ENCODE measurements at regions not wholly inside any gene's neighbourhood (a gene's known extent, or its start where the extent isn't known, plus 50 kb on each side); places are given as distances from the start of the nearest gene placed in this dataset.

GRCh38 chrX:23103546-23103945, 103.8 kb downstream of the DDX53 start:
- no peaks in the 10 kb centered on the region for H3K27me3 ChIP-seq (replicated peaks; ENCODE audit: control insufficient read depth, insufficient read depth, low read length)
- no peaks in the 10 kb centered on the region for H3K36me3 ChIP-seq (ENCODE audit: control insufficient read depth, insufficient read depth, low read length)
- DNase-seq (ENCODE audit: extremely low read depth, insufficient read length) = no peak
- no peak overlapping the region for H3K4me3 ChIP-seq (replicated peaks; ENCODE audit: low read depth, low read length)
- TF ChIP-seq, protein P1, sequence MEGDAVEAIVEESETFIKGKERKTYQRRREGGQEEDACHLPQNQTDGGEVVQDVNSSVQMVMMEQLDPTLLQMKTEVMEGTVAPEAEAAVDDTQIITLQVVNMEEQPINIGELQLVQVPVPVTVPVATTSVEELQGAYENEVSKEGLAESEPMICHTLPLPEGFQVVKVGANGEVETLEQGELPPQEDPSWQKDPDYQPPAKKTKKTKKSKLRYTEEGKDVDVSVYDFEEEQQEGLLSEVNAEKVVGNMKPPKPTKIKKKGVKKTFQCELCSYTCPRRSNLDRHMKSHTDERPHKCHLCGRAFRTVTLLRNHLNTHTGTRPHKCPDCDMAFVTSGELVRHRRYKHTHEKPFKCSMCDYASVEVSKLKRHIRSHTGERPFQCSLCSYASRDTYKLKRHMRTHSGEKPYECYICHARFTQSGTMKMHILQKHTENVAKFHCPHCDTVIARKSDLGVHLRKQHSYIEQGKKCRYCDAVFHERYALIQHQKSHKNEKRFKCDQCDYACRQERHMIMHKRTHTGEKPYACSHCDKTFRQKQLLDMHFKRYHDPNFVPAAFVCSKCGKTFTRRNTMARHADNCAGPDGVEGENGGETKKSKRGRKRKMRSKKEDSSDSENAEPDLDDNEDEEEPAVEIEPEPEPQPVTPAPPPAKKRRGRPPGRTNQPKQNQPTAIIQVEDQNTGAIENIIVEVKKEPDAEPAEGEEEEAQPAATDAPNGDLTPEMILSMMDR (IDR thresholded peaks at IDR 0.05; ENCODE audit: insufficient read depth, low read length, poor library complexity, severe bottlenecking) = no peak

- Histone ChIP-seq H3K36me3 (ENCODE audit: control insufficient read depth, insufficient read depth, low read length) (no peaks in the 10 kb centered on the region), H3K27me3 (replicated peaks; ENCODE audit: control insufficient read depth, insufficient read depth, low read length) (no peaks in the 10 kb centered on the region), H3K4me3 (replicated peaks; ENCODE audit: low read depth, low read length) (no peak overlapping the region)
- DNase-seq (ENCODE audit: extremely low read depth, insufficient read length) = no peak
- TF ChIP-seq, protein P1 (IDR thresholded peaks at IDR 0.05; ENCODE audit: insufficient read depth, low read length, poor library complexity, severe bottlenecking) = no peak
These were observed 114.5 kb downstream of the DDX53 start for GRCh38 chrX:23114241-23114640.

GRCh38 chrX:23115651-23116050, 115.9 kb downstream of the DDX53 start:
- H3K4me3 ChIP-seq (replicated peaks; ENCODE audit: low read depth, low read length) = no peak overlapping the region
- H3K27me3 ChIP-seq (replicated peaks; ENCODE audit: control insufficient read depth, insufficient read depth, low read length) = no peaks in the 10 kb centered on the region
- H3K36me3 ChIP-seq (ENCODE audit: control insufficient read depth, insufficient read depth, low read length) = no peaks in the 10 kb centered on the region
- no peak for DNase-seq (ENCODE audit: extremely low read depth, insufficient read length)
- TF ChIP-seq, protein P1 (IDR thresholded peaks at IDR 0.05; ENCODE audit: insufficient read depth, low read length, poor library complexity, severe bottlenecking) = no peak

GRCh38 chrX:23118163-23118562, 118.4 kb downstream of the DDX53 start:
- TF ChIP-seq, protein P1 (IDR thresholded peaks at IDR 0.05; ENCODE audit: insufficient read depth, low read length, poor library complexity, severe bottlenecking) = no peak
- Histone ChIP-seq H3K27me3 (replicated peaks; ENCODE audit: control insufficient read depth, insufficient read depth, low read length) (no peaks in the 10 kb centered on the region), H3K4me3 (replicated peaks; ENCODE audit: low read depth, low read length) (no peak overlapping the region), H3K36me3 (ENCODE audit: control insufficient read depth, insufficient read depth, low read length) (no peaks in the 10 kb centered on the region)
- no peak for DNase-seq (ENCODE audit: extremely low read depth, insufficient read length)

- no peak for DNase-seq (ENCODE audit: extremely low read depth, insufficient read length)
These were observed 119.2 kb downstream of the DDX53 start for GRCh38 chrX:23118890-23119527.

More at GRCh38 chrX:23118890-23119527, 119.2 kb downstream of the DDX53 start:
- H3K36me3 ChIP-seq (ENCODE audit: control insufficient read depth, insufficient read depth, low read length) = no peaks in the 10 kb centered on the region
- no peaks in the 10 kb centered on the region for H3K27me3 ChIP-seq (replicated peaks; ENCODE audit: control insufficient read depth, insufficient read depth, low read length)
- no peak overlapping the region for H3K4me3 ChIP-seq (replicated peaks; ENCODE audit: low read depth, low read length)
- TF ChIP-seq, protein P1 (IDR thresholded peaks at IDR 0.05; ENCODE audit: insufficient read depth, low read length, poor library complexity, severe bottlenecking) = no peak
